ENCODE measurements at regions not wholly inside any gene's neighbourhood (a gene's known extent, or its start where the extent isn't known, plus 50 kb on each side); places are given as distances from the start of the nearest gene placed in this dataset.
A peak's percentile ranks its signal among the peaks of the same experiment; 100 is the strongest.

DNA sequence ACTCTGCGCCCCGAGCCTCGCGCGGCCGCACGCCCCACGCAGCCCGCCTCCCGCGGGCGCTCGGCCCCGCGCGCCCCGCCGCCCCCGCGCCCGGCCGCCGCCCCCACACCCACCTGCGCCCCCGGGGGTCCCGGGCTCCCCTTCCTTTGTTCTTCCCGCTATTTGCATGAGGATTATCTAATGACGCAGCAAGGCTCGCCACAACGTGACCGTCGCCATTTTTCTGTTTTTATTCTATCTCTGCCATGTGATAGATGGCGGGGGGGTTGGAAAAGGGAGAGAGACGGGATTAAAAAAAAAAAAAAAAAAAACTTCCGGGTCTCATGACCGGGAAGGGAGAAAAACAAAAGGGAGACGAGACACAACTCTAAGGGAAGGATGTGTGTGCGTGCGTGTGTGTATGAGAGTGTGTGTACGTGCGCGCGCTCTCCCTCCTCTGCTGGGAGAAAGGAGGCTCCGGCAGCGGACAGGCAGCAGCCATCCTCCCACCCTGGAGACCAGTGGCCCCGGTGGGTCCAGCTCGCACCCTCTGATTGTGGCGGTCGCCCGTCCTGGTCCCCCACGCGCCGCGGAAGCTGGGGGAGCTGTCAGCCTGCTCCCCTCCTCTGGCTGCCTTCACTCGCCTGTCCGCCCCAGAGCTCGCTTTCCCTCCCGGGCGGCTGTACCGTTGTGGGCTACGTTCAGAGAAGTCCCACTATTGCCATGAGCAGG, 80.4 kb upstream of the AK4 start:
- TF ChIP-seq, protein P1, sequence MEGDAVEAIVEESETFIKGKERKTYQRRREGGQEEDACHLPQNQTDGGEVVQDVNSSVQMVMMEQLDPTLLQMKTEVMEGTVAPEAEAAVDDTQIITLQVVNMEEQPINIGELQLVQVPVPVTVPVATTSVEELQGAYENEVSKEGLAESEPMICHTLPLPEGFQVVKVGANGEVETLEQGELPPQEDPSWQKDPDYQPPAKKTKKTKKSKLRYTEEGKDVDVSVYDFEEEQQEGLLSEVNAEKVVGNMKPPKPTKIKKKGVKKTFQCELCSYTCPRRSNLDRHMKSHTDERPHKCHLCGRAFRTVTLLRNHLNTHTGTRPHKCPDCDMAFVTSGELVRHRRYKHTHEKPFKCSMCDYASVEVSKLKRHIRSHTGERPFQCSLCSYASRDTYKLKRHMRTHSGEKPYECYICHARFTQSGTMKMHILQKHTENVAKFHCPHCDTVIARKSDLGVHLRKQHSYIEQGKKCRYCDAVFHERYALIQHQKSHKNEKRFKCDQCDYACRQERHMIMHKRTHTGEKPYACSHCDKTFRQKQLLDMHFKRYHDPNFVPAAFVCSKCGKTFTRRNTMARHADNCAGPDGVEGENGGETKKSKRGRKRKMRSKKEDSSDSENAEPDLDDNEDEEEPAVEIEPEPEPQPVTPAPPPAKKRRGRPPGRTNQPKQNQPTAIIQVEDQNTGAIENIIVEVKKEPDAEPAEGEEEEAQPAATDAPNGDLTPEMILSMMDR (IDR thresholded peaks at IDR 0.05; ENCODE audit: low read depth, low read length) = no peak
- DNase-seq (ENCODE audit: extremely low read depth, low read depth) = no peak

DNA sequence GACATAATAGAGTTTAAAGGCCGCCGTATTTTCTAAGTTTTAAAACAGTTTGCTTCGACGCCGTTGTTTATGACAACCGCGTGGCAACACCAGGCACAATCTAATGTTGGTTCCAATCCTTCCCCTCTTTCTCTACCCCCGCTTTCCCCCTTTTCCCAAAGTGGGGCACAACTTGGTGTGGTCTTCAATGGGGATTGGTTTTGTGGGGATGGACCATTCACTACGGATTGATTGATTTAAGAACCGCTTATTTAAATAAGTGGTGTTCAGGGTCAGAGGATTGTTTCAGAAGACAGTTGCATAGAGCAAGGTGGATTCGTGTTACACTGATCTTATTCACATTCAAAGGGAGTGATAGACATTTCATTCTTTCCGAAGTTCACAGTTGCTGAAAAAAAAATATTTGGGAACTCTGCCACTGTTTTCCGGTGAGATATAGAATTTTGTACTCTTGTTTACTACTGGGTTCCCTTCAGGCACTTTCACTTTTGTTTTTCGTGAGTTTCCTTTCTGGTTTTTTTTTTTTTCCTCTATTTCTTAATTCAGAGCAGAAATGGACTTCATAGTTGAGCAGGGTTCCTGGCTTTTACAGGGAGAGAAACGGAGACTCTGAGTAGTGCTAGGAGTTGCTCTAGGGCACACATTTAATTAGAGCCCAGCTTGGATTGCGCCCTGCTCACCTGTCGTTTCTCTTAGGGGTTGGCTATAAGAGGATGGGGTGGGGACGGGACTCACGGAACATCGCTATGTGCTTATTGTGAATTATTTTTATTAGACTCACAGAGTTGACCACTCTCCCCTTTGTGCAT, 79.6 kb upstream of the AK4 start:
- TF ChIP-seq, protein P1 (IDR thresholded peaks at IDR 0.05; ENCODE audit: low read depth, low read length) = no peak
- DNase-seq (ENCODE audit: extremely low read depth, low read depth) = no peak

DNA sequence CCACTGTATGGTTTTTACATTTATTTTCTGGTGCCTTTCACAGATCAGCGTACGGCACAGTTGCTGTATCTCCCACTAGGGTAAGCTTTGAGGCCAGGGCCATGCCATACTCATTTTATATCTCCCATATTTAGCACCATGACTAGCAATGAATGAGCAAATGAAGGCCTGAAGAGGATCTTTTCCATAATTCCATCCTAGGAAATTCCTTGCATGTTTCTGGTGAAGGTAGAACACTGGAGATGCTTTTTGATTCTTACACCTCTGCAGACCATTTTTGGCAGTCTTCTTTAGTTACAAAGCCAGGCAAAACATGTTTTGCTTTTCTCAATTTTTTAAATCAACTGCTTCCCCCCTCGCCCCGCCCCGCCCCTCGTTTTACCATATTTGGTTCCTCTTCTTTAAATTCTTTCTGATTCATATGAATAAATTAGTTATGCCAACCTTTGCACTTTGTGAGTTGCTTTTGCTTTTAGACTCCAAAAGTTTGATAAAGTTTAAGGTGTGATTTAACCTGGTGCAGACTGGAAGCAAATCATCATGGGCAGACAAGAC, 78.9 kb upstream of the AK4 start:
- DNase-seq (ENCODE audit: extremely low read depth, low read depth) = no peak
- TF ChIP-seq, protein P1 (IDR thresholded peaks at IDR 0.05; ENCODE audit: low read depth, low read length) = no peak

DNA sequence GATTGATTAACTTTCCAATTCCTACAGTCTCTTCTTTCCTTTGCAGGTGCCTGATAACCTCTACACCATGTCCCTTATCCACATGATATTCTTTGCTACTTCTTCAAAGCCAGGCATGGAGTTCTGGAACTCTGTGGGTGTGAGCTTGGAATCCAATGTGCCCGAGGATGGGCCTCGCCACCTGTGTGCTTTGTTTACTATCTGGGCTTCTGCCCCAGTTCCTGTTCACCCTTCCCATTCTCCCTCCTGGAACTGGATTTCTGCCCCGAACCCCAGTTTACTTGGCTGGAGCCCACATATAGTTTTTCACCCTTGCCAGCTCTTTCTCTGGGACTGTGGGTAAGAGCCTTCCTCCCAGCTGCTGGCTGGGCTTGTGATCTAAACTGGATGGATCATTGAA, 75.2 kb upstream of the AK4 start:
- no peak for DNase-seq (ENCODE audit: extremely low read depth, low read depth)
- TF ChIP-seq, protein P1 (IDR thresholded peaks at IDR 0.05; ENCODE audit: low read depth, low read length) = no peak

DNA sequence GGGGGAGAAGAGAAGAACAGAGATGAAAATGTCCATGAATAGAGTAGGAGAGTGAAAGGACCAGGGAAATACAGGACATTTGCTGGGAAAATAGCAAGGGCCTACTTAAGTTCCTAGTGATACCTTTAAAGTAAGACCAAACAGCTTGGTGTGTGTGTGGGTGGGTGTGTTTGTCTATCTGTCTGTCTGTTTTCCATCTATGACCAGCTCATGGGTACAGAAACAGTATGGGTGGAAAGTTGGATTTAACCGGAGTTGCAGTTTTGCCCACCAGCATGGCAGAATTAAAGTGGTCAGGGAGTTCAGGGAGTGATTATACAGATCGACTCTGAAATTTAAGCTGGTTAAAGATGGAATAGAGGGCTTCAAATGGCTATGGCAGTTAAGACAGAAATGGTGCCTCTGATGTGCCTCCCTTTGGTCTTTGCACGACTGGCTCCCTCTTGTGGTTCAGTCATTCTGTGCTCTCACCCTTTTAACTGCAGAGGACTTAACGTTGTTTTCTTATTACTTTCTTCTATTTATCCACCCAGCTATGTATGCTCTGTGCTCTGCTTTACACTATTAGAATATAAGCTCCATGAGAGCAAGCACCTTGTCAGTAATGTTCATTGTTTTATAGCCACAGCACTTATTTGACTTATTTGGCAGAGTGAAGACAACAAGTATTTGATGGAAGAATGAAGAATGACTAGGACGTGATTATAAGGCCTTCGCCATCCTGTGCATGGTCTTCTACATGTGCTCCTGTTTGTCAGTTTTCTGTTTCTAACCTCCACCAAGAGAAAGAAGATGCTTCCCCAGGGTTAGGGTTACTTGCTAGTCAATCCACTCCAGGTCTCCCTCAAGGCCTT, 72.7 kb upstream of the AK4 start:
- DNase-seq (ENCODE audit: extremely low read depth, low read depth) = no peak
- TF ChIP-seq, protein P1 (IDR thresholded peaks at IDR 0.05; ENCODE audit: low read depth, low read length) = peak; percentile 80

DNA sequence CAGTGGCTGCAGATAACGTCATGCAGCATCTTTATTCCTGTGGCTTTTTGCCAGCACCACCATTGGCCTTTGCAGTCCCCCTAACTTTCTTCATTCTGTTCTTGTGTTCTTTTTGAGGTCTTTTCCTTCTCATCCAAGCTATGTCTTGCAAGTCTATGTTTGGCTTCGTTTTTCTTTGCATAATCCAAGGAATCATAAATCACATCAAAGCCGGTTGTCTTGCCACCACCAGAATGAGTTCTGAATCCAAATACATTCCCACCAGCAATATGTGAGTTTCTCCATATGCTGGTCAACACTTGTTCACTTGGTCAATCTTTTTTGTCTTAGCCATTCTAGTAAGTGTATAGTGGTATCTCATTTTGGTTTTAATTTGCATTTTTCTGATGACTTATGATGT, 70.6 kb upstream of the AK4 start:
- DNase-seq (ENCODE audit: extremely low read depth, low read depth) = no peak
- TF ChIP-seq, protein P1 (IDR thresholded peaks at IDR 0.05; ENCODE audit: low read depth, low read length) = no peak

All from AG09319 (cell line).